Activated T-cell treated with anti-CD3 and anti-CD28 coated beads, Interleukin-2, amount 50 U/mL, for 72 hours (primary cell): ENCODE measurements at regions not wholly inside any gene's neighbourhood (a gene's known extent, or its start where the extent isn't known, plus 50 kb on each side); places are given as distances from the start of the nearest gene placed in this dataset.
A peak's percentile ranks its signal among the peaks of the same experiment; 100 is the strongest.
"Not testable (repeated sequence)": the region's sequence is repeated elsewhere in the genome, so short reads cannot be mapped to it uniquely, and the experiment has no call there.

Experiments
- ATAC-seq, 2 donors: fragments of 150-1000 bp; cut with Tn5 transposase; replicated peaks in 1 of 2; 2 replicates each; pipeline ENCODE4 v1.10.0; 2021; ENCODE audit warnings: moderate library complexity in 2 of 2, mild to moderate bottlenecking in 1 of 2
- DNase-seq, 2 donors: peaks; one replicate each; pipeline ENCODE4 v3.0.0; 2021 to 2022; ENCODE audit warnings: mixed read lengths in 1 of 2
- H3K27ac Mint-ChIP-seq: one replicate; pipeline ENCODE4 v1.8.0; 2022; ENCODE audit warnings: mild to moderate bottlenecking, moderate library complexity, mixed read lengths
- H3K27me3 Mint-ChIP-seq: one replicate; pipeline ENCODE4 v1.8.0; 2022; ENCODE audit warnings: low read depth, mixed read lengths
- H3K36me3 Mint-ChIP-seq, 2 donors: one replicate each; pipeline ENCODE4 v1.8.0; 2022; ENCODE audit warnings: mixed read lengths in 2 of 2, mild to moderate bottlenecking in 1 of 2; ENCODE audit not compliant: insufficient read depth in 2 of 2
- H3K4me1 Mint-ChIP-seq: one replicate; pipeline ENCODE4 v1.8.0; 2022; ENCODE audit warnings: low read depth, mixed read lengths
- H3K4me3 Mint-ChIP-seq, 2 donors: one replicate each; pipeline ENCODE4 v1.8.0; 2022; ENCODE audit warnings: mild to moderate bottlenecking in 2 of 2, mixed read lengths in 2 of 2, moderate library complexity in 2 of 2
- H3K9me3 Mint-ChIP-seq, 2 donors: one replicate each; pipeline ENCODE4 v1.8.0; 2022; ENCODE audit warnings: mixed read lengths in 2 of 2

- H3K36me3 Mint-ChIP-seq, H3K4me3 Mint-ChIP-seq, H3K4me1 Mint-ChIP-seq, H3K27me3 Mint-ChIP-seq, ATAC-seq, DNase-seq, H3K27ac Mint-ChIP-seq: not testable (repeated sequence)
- peaks cover 4 to 18% of the 10 kb centered on the region in 2 donors for H3K9me3 Mint-ChIP-seq
Measured at GRCh38 chr7:136419740-136420139, 442.6 kb upstream of the MTPN start.

DNA sequence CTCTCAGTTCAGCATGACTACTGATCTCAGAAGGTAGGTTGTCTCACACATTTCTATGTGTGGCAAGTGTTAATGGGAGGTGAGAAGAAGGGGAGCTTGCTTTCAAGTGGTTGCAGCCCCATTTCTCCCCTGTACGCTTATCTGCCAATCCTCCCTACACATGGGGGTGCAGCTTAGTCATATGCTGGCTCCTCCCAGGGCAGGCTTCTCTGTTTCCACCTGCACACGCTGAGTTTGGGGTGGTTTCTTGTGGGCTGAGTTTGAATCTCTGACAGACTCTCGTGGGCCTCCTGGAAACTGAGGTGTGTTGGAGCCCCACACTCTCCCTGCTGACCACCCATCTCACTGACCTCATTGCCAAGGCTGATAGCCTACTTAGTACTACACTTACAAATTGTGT lies 435.8 kb upstream of the MTPN start:
- Mint-ChIP-seq H3K36me3 (no peaks in the 10 kb centered on the region), H3K9me3 (no peaks in the 10 kb centered on the region), H3K27me3 (no peaks in the 10 kb centered on the region), H3K27ac (no peak overlapping the region), H3K4me1 (no peaks in the 10 kb centered on the region), H3K4me3 (no peak overlapping the region)
- ATAC-seq = no peak
- DNase-seq = no peak

GRCh38 chr7:136405931-136406777 lies 429.0 kb upstream of the MTPN start:
- Mint-ChIP-seq H3K27me3 (no peaks in the 10 kb centered on the region), H3K36me3 (no peaks in the 10 kb centered on the region), H3K9me3 (no peaks in the 10 kb centered on the region), H3K27ac (no peak overlapping the region), H3K4me1 (no peaks in the 10 kb centered on the region), H3K4me3 (peak overlapping the region in 1 of 2 donors; percentile 4)
- ATAC-seq = peak; percentile 52 to 72
- peak; percentile 4 to 24 for DNase-seq

DNA sequence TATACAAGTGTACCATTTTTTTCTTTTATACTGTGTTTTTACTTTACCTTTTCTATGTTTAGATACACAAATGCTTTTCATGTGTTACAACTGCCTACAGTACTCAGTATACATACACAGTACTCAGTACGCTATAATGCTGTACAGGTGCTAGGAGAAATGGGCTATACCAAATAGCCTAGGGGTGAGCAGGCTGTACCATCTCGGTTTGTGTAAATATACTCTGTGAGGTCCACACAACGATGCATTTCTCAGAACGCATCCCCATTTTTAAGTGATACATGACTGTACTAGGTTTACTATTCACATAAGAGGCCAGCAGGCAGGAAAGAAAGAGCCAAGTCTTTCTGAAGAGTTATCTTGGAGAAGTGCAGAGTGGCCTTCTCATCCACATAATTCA lies 426.4 kb upstream of the MTPN start:
- no peak overlapping the region for H3K4me3 Mint-ChIP-seq
- ATAC-seq = no peak
- no peak overlapping the region for H3K27ac Mint-ChIP-seq
- no peaks in the 10 kb centered on the region for H3K4me1 Mint-ChIP-seq
- no peaks in the 10 kb centered on the region for H3K27me3 Mint-ChIP-seq
- DNase-seq = no peak
- no peaks in the 10 kb centered on the region for H3K36me3 Mint-ChIP-seq
- no peaks in the 10 kb centered on the region for H3K9me3 Mint-ChIP-seq

DNA sequence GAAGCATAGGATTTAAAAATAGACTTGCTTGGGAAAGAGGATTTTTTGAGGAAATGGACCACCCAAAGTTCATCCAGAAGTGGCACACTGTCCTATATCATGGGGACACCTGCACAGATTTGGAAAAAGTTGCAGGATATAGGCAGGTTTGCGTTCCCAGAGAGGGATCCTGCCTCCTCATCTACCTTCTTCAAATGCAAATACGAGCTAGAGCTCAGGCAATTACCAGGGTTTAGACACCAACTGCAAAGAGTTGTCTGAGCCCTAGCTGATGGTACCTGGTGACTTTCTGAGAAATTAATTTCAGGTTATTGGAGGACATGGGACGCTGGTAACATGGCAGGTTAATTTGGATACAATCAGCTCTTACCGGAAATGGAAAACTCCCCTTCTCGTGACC lies 423.7 kb upstream of the MTPN start:
- H3K27me3 Mint-ChIP-seq = no peaks in the 10 kb centered on the region
- H3K4me1 Mint-ChIP-seq = no peaks in the 10 kb centered on the region
- ATAC-seq (no peak), DNase-seq (no peak)
- H3K27ac Mint-ChIP-seq = no peak overlapping the region
- no peaks in the 10 kb centered on the region for H3K36me3 Mint-ChIP-seq
- no peaks in the 10 kb centered on the region for H3K9me3 Mint-ChIP-seq
- H3K4me3 Mint-ChIP-seq = no peak overlapping the region

DNA sequence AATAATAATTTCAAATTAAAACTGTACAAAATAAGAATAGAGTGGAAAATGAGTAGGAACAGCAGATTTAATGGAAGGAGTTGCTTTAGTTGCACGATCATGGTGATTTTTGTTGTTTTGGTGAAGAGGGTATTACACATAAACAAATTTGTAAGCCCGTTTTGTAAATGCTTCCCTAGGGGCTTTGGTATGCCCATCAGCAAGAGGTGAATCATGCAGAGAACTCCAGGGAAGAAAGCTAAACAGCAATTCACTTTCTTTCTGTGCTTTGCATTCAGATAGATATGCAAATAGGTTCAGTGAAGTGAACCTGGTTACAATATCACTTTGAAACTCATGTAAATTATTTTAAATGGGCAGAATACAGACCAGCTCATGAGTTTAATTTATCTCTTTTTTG lies 422.2 kb upstream of the MTPN start:
- Mint-ChIP-seq H3K9me3 (no peaks in the 10 kb centered on the region), H3K36me3 (no peaks in the 10 kb centered on the region), H3K4me1 (no peaks in the 10 kb centered on the region), H3K27me3 (no peaks in the 10 kb centered on the region), H3K4me3 (no peak overlapping the region), H3K27ac (no peak overlapping the region)
- DNase-seq = no peak
- no peak for ATAC-seq

DNA sequence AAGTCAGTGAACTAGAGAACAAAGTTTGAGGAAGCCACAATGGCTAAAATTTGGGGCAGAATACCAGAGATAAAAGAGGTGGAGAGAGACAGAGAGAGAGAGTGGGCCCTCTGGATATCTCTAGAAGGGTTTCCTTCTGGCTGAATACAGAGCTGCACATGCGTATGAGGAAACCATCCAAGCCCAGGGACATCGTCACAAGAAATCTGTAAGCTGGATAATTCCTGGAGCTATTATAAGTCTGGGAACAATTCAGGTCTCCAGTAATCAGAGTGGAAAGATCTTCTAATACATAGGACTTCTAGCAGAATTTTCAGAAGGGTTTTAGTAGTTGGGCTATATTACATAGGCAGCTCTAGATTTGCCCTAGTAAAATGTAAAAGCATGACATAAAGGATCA lies 415.7 kb upstream of the MTPN start:
- Mint-ChIP-seq H3K4me1 (no peaks in the 10 kb centered on the region), H3K9me3 (no peaks in the 10 kb centered on the region), H3K4me3 (no peak overlapping the region), H3K27ac (no peak overlapping the region), H3K36me3 (no peaks in the 10 kb centered on the region), H3K27me3 (no peaks in the 10 kb centered on the region)
- DNase-seq = no peak
- no peak for ATAC-seq

DNA sequence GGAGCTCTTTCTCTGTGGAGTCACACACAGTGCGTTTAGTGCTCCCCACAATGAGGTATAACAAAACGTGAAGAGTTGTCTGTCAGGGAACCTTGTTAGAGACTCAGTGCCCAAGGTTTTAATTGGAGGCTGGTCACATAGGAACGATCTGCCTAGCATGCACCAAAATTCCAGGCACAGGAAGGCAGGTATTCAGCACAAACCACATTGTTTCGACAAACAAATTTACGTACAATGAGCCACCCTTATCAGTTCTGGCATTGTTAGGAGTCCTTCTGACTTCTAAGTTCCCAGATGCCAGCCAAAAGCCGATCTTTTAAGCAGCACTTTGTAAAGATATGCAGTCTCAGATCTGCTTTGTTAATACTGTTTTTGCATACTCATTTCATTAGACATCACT lies 414.2 kb upstream of the MTPN start:
- Mint-ChIP-seq H3K27me3 (no peaks in the 10 kb centered on the region), H3K27ac (no peak overlapping the region), H3K4me1 (no peaks in the 10 kb centered on the region), H3K36me3 (no peaks in the 10 kb centered on the region), H3K4me3 (no peak overlapping the region), H3K9me3 (no peaks in the 10 kb centered on the region)
- ATAC-seq (no peak), DNase-seq (no peak)

GRCh38 chr7:136389933-136390332 lies 412.8 kb upstream of the MTPN start:
- ATAC-seq (no peak), DNase-seq (no peak)
- Mint-ChIP-seq H3K4me3 (no peak overlapping the region), H3K27me3 (no peaks in the 10 kb centered on the region), H3K36me3 (no peaks in the 10 kb centered on the region), H3K27ac (no peak overlapping the region), H3K9me3 (no peaks in the 10 kb centered on the region), H3K4me1 (no peaks in the 10 kb centered on the region)

GRCh38 chr7:136386876-136387275 lies 409.7 kb upstream of the MTPN start:
- no peaks in the 10 kb centered on the region for H3K4me1 Mint-ChIP-seq
- no peak overlapping the region for H3K4me3 Mint-ChIP-seq
- H3K27me3 Mint-ChIP-seq = no peaks in the 10 kb centered on the region

DNA sequence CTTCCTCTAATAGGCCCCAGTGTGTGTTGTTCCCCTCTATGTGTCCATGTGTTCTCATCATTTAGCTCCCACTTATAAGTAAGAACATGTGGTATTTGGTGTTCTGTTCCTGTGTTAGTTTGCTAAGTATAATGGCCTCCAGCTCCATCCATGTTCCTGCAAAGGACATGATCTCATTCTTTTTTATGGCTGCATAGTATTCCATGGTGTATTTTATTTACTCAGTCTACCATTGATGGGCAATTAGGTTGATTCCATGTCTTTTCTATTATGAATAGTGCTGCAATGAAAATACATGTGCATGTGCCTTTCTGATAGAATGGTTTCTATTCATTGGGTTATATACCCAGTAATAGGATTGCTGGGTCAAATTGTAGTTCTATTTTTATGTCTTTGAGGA lies 394.2 kb upstream of the MTPN start:
- DNase-seq, H3K9me3 Mint-ChIP-seq, H3K27me3 Mint-ChIP-seq, H3K4me1 Mint-ChIP-seq, H3K27ac Mint-ChIP-seq, H3K36me3 Mint-ChIP-seq, H3K4me3 Mint-ChIP-seq, ATAC-seq: not testable (repeated sequence)

More at GRCh38 chr7:136386876-136387275, 409.7 kb upstream of the MTPN start:
- DNase-seq (no peak), ATAC-seq (no peak)
- H3K27ac Mint-ChIP-seq = no peak overlapping the region
- H3K9me3 Mint-ChIP-seq = no peaks in the 10 kb centered on the region
- no peaks in the 10 kb centered on the region for H3K36me3 Mint-ChIP-seq

DNA sequence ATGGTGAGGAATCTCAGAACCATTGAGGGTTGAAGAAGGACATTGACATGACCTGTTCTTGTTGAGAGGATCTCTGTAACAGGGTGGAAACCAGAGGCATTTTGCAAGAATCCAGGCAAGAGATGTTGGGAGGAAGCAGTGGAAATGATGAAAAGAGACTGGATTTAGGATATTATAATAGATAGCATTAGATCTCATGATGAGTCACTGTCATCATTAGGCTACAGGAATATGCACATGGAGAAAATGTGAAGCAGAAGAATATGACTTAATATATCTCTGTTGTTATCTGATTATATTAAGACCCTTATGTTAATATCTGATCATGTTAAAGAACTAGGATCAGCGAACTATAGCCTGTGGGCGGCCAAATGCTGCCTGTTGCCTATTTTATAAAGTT lies 393.0 kb upstream of the MTPN start:
- Mint-ChIP-seq H3K9me3 (peaks cover 3 to 9% of the 10 kb centered on the region in 2 donors), H3K27ac (no peak overlapping the region), H3K36me3 (no peaks in the 10 kb centered on the region), H3K4me3 (no peak overlapping the region), H3K4me1 (no peaks in the 10 kb centered on the region), H3K27me3 (no peaks in the 10 kb centered on the region)
- no peak for ATAC-seq
- no peak for DNase-seq

GRCh38 chr7:136369225-136369624 lies 392.1 kb upstream of the MTPN start:
- H3K4me1 Mint-ChIP-seq = no peaks in the 10 kb centered on the region
- no peak overlapping the region for H3K27ac Mint-ChIP-seq
- DNase-seq (no peak), ATAC-seq (no peak)
- H3K4me3 Mint-ChIP-seq = no peak overlapping the region
- H3K9me3 Mint-ChIP-seq = peaks cover 3 to 9% of the 10 kb centered on the region in 2 donors
- H3K27me3 Mint-ChIP-seq = no peaks in the 10 kb centered on the region
- H3K36me3 Mint-ChIP-seq = no peaks in the 10 kb centered on the region

- DNase-seq (no peak), ATAC-seq (no peak)
- Mint-ChIP-seq H3K4me1 (no peaks in the 10 kb centered on the region), H3K9me3 (no peaks in the 10 kb centered on the region), H3K27ac (no peak overlapping the region), H3K4me3 (no peak overlapping the region), H3K36me3 (no peaks in the 10 kb centered on the region), H3K27me3 (no peaks in the 10 kb centered on the region)
Measured at GRCh38 chr7:136359333-136359903, 382.3 kb upstream of the MTPN start.
